CD4-positive, alpha-beta T cell treated with Interleukin-17A for 1 hour (primary cell): ENCODE measurements at regions not wholly inside any gene's neighbourhood (a gene's known extent, or its start where the extent isn't known, plus 50 kb on each side); places are given as distances from the start of the nearest gene placed in this dataset.

Experiments used
- DNase-seq: peaks from one replicate; pipeline ENCODE4 v3.0.0-alpha.2; 2020

- DNase-seq, result no peak
Observed at GRCh38 chr18:21162786-21163185, 51.2 kb upstream of the ROCK1 start.

GRCh38 chr18:21163647-21164547 lies 52.3 kb upstream of the ROCK1 start:
- DNase-seq, result peak; percentile 15

- no peak for DNase-seq
Observed at GRCh38 chr18:21164548-21165095, 53.0 kb upstream of the ROCK1 start.

- DNase-seq, result no peak
Observed at GRCh38 chr18:21167641-21168377, 56.2 kb upstream of the ROCK1 start.

- DNase-seq, result no peak
Observed at GRCh38 chr18:21168880-21169279, 57.3 kb upstream of the ROCK1 start.

GRCh38 chr18:21177822-21178221 lies 64.2 kb upstream of the GREB1L start:
- no peak for DNase-seq

GRCh38 chr18:21179590-21180220 lies 62.3 kb upstream of the GREB1L start:
- peak; percentile 55 for DNase-seq

- DNase-seq, result no peak
Observed at GRCh38 chr18:21180588-21180987, 61.4 kb upstream of the GREB1L start.

GRCh38 chr18:21181766-21182165 lies 60.3 kb upstream of the GREB1L start:
- DNase-seq, result no peak

- no peak for DNase-seq
Observed at GRCh38 chr18:21183670-21184069, 58.4 kb upstream of the GREB1L start.

- no peak for DNase-seq
Observed at GRCh38 chr18:21184396-21184996, 57.5 kb upstream of the GREB1L start.

GRCh38 chr18:21187886-21188285 lies 54.1 kb upstream of the GREB1L start:
- DNase-seq, result no peak

- no peak for DNase-seq
Observed at GRCh38 chr18:21191596-21192307, 50.3 kb upstream of the GREB1L start.
